Putamen (tissue), 1 donor: ENCODE measurements at regions not wholly inside any gene's neighbourhood (a gene's known extent, or its start where the extent isn't known, plus 50 kb on each side); places are given as distances from the start of the nearest gene placed in this dataset.
"Not testable (repeated sequence)": the region's sequence is repeated elsewhere in the genome, so short reads cannot be mapped to it uniquely, and the experiment has no call there.

Experiments
- DNase-seq: peaks from one replicate; pipeline ENCODE4 v3.0.0-alpha.2; 2016; ENCODE audit warnings: low spot score

DNA sequence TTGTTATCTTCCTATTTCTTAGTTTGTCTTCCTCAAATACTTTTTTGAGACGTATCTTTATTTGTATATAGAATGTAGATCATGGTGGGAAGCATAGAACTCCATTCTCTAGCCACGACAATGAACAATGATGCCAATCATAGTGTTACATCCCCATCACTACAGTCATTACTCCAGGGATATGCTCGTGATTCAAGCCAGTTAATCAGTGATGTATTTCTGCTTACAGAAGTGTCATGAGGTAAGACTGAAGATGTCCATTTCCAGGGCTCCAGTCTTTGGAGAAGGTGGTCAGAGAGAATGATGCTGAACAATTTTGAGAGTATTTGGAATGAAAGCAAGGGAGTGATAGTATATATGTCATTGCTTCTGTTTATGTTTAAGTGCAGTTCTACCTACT is 777.2 kb upstream of the TMEFF2 start:
- DNase-seq = no peak

DNA sequence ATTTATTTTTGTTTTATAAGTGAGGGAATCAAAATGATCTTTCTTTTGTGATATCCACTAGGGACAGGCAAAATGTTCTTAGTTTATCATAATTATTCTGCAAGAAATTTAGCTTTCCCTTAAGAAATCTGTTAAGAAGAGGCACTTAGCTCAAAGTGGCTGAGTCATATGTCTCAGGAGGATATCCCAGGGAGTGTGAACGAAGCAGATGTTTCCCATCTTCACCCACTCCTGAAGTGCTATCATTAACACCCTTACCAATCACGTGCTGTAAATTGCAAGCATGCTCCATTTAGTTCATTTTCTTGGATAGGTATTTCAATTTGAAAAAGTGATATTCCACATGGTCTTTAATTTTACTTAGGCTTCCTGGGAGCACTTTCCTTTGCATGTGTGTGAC is 774.3 kb upstream of the TMEFF2 start:
- no peak for DNase-seq

DNA sequence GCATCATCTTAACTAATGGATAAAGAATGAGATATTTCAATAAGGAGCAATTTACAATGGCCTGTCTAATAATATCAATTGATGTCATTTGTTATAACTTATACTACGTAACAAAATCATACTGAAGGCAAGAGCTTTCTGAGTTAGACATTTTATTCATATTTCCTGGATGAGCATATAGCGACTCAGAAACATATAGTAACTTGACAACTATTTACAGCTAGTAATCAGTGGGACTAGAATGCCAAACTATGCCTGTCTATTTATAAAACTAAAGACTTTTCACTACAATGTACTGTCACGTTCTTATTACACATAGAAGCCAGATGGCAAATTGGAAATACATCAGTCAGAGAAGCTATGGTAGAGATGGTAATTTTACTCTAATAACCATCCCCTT is 766.2 kb upstream of the TMEFF2 start:
- DNase-seq = no peak

DNA sequence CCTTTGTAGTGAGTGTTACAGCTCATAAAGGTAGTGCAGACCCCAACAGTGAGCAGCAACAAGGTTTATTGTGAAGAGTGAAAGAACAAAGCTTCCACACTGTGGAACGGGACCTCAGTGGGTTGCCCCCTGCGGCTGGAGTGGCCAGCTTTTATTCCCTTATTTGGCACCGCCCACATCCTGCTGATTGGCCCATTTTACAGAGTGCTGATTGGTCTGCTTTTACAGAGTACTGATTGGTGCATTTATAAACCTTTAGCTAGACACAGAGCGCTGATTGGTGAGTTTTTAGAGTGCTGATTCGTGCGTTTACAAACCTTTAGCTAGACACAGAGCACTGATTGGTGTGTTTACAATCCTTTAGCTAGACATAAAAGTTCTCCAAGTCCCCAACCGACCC is 763.9 kb upstream of the TMEFF2 start:
- not testable (repeated sequence) for DNase-seq

DNA sequence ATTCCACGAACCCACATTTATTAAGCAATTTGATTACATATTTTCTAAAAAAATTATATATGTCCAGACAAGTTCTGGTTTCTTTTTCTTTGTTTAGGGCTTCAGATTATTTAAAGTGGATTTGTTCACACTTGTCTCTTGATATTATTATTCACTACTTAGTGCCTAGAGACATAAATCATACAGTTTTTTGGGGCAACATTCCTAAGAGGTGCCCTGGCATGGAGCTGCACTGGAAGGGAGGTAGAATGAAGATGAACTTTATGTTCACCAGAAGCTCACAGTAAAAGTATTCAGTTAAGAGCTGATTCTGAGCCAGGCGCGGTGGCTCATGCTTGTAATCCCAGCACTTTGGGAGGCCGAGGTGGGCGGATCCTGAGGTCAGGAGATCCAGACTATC is 762.7 kb upstream of the TMEFF2 start:
- DNase-seq = no peak

DNA sequence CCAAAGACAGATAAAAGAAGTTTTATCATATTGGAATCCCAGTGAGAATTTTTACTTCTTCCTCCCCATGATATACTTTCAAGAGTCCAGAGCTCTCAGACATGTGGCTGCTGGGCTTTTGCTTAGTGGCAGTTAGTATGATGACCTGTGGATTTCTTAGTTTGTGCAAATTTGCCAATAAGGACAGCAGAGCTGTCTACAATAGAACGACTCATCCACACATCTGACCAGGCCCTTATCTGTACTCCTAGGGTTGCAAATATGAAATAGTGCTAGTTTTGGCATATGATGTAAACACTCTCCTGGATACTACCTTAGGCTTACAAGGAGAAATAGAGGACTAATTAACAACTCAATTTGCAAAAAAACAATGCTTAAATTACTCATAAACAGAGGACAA is 758.4 kb upstream of the TMEFF2 start:
- DNase-seq = no peak

DNA sequence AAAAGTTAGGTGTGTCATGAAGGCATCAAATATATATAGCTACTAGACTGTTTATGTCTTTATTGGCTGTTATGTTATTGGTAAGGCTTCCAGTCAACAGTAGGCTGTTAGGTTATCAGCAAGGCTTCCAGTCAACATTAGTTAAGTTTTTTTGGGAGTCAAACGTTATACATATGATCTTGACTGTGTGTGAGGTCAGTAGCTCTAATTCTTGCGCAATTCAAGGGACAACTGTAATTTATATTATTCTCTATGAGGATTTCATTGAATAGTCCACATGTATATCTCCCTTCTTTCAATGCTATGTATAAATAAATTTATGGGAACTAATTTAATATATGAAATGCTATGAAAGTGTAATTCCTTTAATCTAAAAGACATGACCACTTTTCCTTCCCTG is 757.5 kb upstream of the TMEFF2 start:
- no peak for DNase-seq

DNA sequence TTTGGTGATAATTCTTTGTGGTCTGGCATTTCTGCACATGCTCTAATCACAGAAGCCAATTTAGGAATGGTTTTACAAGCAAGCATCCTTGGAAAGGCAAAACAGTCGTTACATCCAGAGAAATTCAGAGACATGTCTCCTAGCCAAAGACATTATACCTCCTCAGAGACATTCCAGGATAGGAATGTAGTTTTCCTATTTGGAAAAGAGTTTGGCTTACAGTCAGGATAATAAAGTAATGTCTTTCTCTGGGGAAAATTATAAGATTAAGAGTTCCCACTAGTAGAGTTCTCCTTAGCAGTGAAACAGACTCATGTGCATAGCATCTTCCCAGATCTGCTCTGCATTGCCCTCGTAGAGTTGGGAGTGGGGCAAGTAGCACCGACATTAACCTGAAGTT is 753.6 kb upstream of the TMEFF2 start:
- DNase-seq = no peak

DNA sequence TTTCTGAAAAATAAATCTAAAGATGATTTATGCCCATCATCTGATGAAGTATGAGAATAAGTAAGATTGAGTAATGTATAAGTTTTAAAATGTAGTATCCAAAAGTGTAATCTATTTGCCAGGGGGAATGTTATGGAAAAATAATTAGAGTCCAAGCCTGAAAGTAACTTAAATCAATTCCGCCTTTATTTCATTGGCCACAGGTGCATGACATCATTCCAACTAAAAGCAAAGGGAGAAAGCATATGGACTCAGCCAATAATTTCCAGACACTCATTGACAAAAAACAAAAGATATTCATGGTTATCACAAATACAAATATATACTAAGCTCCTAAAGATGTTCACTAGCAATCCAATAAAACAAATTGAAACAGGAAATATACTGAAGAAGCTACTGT is 752.6 kb upstream of the TMEFF2 start:
- no peak for DNase-seq

DNA sequence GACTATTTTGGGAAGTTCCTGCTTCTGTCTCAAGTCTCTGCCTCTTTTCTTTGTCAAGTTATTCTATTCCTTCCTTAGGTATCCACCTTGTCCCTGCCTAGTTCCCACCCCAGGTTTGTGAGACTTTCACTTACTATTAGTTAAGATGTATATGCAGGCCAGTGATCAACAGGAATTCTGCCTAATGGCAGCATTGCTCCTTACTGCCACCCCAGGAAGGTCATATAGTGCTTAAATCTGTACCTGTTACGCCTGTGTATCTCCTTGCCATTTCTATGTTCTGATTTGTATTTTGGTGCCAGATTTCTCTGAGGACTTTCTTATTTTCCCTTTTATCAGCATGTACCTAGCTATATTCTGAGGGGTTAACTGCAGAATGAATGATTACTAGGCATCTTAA is 746.0 kb upstream of the TMEFF2 start:
- no peak for DNase-seq

DNA sequence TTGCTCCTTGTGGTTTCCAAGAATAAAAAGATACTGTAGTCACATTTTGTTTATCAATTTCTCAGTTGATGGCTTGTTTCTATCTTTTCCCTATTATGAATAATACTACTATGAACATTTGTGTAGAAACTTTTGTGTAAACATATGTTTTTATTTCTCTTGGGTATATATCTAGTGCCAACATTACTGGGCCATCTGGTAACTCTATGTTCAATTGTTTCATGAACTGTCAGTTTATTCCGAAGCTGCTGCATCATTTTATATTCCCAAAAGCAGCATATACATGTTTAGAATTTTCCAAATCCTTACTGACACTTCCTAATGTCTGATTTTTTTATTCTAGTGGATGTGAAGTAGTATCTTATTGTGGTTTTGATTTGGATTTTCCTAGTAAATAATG is 737.6 kb upstream of the TMEFF2 start:
- DNase-seq = no peak

DNA sequence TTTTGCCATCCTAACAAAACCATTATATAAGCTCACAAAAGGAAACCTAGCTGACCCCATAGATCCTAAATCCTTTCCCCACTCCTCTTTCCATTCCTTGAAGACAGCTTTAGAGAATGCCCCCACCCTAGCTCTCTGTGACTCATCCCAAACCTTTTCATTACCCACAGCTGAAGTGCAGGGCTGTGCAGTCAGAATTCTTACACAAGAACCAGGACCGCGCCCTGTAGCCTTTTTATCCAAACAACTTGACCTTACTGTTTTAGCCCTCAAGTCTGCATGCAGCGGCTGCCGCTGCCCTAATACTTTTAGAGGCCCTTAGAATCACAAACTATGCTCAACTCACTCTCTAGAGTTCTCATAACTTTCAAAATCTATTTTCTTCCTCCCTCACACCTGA is 726.9 kb upstream of the TMEFF2 start:
- not testable (repeated sequence) for DNase-seq

DNA sequence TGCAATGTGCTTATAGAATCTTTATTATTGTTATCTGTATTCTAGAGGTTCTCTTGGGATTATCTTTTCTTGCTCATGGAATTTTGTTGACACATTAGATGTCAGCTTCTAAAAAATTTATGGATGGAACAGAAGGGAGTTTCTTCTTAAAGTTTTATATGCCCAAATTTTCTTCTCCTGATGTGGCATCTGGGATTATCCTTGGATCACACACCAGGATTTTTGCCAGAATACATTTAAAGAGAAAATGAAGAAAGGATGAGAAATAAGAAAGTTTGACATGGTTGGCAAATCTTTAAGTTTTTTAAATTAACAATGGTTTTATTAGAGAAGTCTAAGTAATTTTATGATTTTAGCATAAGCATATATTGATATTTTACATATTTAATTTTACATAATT is 706.7 kb upstream of the TMEFF2 start:
- no peak for DNase-seq

DNA sequence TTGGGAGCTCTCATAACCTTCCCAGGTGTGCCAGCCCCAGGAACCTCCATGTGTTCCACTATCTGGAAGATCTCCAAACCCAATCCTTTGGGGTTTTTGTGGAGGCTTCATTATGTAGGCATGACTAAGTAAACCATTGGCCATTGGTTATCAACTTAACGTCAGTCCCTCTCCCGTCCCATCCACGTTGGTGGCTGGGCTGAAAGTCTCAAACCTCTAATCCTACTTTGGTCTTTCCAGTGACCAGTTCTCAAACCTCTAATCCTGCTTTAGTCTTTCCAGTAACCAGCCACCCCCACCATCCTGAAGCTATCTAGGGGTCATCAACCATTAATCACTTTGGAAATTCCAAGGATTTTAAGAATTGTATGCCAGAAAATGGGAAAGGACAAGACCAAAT is 704.7 kb upstream of the TMEFF2 start:
- no peak for DNase-seq

DNA sequence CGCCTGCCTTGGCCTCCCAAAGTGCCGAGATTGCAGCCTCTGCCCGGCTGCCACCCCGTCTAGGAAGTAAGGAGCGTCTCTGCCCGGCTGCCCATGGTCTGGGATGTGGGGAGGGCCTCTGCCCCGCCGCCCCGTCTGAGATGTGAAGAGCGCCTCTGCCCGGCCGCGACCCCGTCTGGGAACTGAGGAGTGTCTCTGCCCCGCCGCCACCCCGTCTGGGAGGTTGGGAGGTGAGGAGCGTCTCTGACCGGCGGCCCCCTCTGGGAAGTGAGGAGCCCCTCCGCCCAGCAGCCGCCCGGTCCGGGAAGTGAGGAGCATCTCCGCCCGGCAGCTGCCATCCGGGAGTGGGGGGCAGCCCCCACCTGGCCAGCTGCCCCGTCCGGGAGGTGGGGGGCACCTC is 699.2 kb upstream of the TMEFF2 start:
- not testable (repeated sequence) for DNase-seq

DNA sequence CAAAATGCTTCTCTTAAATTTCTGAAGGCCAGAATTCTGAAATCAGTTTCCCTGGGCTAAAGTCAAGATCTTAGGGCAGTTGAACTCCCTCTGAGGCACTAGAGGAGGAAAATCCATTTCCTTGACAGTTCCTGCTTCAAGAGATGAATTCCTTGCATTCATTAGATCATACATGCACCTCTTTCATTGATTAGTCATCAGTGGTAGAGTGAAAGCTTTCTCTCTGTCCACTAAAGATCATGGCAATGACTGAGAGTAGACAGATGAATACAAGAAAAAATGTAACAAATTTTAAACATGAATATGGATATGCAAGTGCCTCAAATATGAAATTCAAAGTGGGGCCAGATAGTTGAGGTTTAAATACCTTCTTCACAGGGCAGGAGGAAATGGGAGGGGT is 693.4 kb upstream of the TMEFF2 start:
- DNase-seq = no peak

DNA sequence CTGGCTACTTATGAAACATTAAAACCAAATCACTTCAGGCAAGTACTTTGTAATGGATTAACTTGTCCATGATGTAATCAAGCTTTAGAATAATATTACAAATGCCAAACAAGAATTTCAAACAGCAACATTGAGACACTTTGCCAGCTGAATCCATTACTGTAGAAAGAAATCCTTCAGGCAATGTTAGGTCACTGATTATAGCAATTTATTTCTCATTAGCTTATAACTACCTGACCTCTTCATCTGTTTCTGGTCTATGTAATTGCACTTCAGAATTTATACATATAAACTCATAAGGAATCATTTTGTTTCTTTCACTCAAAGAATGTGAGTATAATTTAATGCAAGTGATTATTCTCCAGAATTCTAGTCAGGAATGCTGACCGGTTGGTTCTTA is 692.6 kb upstream of the TMEFF2 start:
- DNase-seq = no peak

DNA sequence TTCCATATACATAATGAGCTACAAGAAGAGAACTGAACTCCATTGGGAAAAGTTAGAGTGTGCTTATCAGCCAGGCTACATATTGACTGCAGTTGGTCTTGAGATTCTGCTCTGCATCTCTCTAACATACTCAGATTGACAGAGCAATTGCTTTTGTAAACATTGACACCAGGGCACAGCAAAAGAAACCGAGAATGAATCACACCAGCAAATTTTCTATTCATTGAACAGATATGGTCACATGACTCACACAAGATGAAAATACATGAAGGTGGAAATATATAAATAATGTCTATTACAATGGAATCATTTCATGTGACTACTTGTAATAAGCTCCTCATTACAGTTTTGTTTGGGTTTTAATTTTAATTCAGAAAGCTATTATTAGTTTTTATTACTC is 691.9 kb upstream of the TMEFF2 start:
- DNase-seq = no peak

DNA sequence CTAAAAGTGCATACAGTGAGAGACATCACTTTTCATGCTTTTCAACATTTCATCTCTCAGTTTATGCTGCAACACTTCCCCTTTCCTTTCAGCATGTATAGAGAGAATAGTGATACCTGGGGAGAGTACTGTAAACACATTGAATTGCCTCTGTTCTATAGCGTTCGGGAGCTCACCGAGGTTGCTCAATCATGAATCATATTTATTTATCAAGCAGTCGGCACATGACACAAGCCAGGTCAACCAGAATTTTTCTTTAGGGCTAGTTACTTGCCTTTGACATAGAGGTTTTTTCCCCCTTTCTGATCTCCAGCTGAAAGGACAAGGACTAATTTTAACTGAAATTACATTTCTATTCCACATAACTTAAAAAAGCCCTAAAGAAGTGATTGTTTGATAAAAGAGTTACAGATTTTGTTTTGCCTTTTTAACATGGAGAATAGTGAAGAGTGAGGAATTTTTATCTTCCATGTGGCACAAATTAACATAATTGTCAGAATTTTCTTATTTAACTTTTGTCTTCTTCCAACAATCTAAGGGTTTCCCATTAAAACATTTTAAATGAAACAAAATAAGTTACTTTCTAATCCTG is 690.9 kb upstream of the TMEFF2 start:
- no peak for DNase-seq

DNA sequence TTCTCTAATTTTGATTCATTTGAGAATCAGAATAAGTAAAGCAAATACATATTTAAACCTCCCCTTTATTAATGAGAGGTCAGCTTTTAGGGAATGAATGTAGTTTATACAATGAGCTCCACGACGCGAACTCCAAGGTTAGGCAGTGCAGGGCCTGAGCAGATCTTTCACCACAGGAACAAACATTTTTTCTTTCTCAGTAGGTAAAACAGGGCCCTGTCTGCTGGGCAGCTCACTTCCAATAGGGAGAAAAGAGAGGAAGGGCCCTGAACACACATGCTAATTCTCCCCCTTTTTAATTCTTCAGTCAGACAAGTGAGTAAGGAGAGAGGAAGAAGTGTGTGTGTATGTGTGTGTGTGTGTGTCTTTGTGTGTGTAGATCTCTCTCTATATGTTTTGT is 682.4 kb upstream of the TMEFF2 start:
- DNase-seq = no peak

DNA sequence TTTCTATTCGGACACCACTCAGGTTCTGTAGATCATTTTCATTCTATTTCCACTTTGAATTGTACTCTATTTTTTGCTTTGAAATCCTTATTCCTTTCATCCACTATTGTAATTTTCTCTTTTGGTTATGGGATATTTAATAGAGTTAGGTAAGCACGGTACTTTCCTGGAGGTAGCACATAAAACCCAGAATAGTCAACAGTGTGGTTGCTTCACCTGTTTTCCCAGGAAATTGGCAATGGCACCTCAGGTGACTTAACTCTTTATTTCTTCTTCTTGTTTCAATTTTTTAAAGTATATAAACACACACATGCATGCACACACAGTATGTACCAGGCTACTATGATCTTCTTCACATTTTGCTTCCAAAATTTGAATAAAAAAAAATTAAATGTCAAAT is 682.0 kb upstream of the TMEFF2 start:
- no peak for DNase-seq

DNA sequence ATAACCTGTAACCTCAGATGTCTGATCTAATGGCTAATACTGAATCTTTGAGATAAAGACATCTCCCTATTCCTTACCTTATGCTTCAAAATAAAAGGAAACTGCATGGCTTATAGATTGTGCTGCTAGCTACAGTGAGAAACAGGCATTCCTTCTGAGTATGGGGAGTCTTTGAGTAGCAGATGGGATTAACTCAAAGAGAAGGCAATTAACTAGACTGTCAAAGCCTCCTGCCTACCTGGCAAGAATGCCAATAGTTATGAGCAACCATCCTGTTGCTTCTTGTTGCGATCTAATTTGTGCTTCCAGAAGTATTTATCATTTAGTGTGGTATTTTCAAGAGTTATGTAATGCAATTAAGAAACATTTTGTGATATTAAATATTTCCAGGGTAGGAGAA is 660.0 kb upstream of the TMEFF2 start:
- DNase-seq = no peak

DNA sequence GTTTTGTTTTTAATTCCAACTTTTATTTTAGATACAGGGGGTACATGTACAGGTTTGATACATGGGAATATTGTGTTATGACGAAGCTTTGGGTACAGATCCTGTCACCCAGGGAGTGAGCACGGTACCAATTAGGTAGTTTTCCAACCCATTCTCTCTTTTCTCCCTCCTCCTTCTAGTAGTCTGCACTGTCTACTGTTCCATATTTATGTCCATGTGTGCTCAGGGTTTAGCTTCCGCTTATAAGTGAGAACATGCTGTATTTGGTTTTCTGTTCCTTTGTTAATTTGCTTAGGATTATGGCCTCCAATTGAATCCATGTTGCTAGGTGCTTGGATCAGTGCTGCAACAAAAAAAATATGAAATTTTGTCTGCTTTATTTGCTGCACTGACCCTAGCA is 659.3 kb upstream of the TMEFF2 start:
- DNase-seq = no peak

DNA sequence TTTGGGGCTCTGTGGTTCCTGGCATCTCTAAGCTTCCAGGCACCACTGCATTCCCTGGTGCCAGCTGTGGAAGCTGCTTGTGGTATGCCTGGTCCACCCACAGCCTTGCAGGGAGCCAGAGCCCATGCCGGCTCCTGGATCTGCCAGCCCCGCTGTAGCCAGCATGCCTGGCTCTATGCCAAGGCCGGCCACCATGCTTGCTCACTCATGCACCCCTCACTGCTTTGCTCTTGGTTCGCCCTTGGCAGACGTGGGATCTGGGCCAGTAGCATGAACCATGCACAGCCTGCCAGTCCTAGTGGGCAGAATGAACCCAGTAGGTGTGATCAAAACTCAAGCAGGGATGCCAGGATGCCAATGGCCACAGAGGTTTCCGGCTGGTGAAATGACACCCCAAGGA is 634.2 kb upstream of the TMEFF2 start:
- no peak for DNase-seq

DNA sequence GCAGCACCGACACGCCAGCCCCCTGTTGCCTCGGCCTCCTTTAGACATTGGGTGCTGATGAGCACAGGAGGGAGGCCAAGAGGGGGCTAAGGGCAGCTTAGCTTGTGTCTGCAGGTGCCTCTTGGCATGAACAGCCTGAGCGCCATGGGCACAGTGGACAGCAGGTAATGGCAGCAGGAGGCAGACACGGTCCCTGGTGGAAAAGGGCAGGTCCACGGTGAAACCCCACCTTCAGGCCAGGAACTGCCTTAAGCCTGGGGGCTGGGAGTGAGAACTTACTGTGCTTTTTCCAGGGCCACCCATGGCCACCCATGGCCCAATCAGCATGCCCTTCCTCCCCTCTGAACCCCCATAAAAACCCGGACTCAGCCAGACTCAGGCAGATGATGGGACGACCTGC is 633.4 kb upstream of the TMEFF2 start:
- DNase-seq = no peak
